NT2/D1 (cell line): ENCODE measurements at regions not wholly inside any gene's neighbourhood (a gene's known extent, or its start where the extent isn't known, plus 50 kb on each side); places are given as distances from the start of the nearest gene placed in this dataset.

Experiments used
- SUZ12 ChIP-seq: IDR thresholded peaks from 2 replicates; pipeline ENCODE4 v1.6.1; 2011; ENCODE audit not compliant: insufficient read length, insufficient read depth; ENCODE audit errors: extremely low read depth
- YY1 ChIP-seq: IDR thresholded peaks from 2 replicates; pipeline ENCODE4 v1.6.1; 2011; ENCODE audit not compliant: insufficient read length, insufficient read depth
- ZNF274 ChIP-seq: IDR thresholded peaks from 2 replicates; pipeline ENCODE4 v1.6.1; 2011; ENCODE audit warnings: mild to moderate bottlenecking, low read depth, low read length

- TF ChIP-seq ZNF274 (no peak), YY1 (no peak), SUZ12 (no peak)
Measured at GRCh38 chr5:74333430-74333829, 307.1 kb downstream of the ENC1 start.
